PC-9 (cell line): ENCODE measurements at regions not wholly inside any gene's neighbourhood (a gene's known extent, or its start where the extent isn't known, plus 50 kb on each side); places are given as distances from the start of the nearest gene placed in this dataset.
"Not testable (repeated sequence)": the region's sequence is repeated elsewhere in the genome, so short reads cannot be mapped to it uniquely, and the experiment has no call there.

Source experiments
- BruUV-seq: library from RNA; stranded (reverse); fragments of 400-500 nt; replicated peaks from 2 replicates; lab custom pipeline; 2021; lab: Mats Ljungman, UMichigan
- CTCF ChIA-PET: fragments of 300-600 bp; sonication (Branson Sonifier 250); formaldehyde crosslinking; loops from one replicate; lab custom pipeline; 2022; ENCODE audit warnings: antibody characterized with exemption; lab: Charles Lee
- POLR2A ChIA-PET: fragments of 300-600 bp; sonication (Branson Sonifier 250); formaldehyde crosslinking; loops from one replicate; lab custom pipeline; 2022; ENCODE audit warnings: antibody characterized with exemption; ENCODE audit not compliant: unreplicated experiment; lab: Charles Lee
- DNase-seq, 2 experiments: peaks; one replicate each; pipeline versions ENCODE4 v3.0.0 to v3.0.0-alpha.2; 2015 to 2022; ENCODE audit warnings: mixed read lengths in 1 of 2
- H2AFZ ChIP-seq: fragments of 200-600 bp; sonication (generic); 2 replicates; pipeline ENCODE4 v1.8.1; 2017; ENCODE audit warnings: antibody characterized with exemption
- H3F3A ChIP-seq: fragments of 200-600 bp; sonication (generic); 2 replicates; pipeline ENCODE4 v1.8.1; 2017; ENCODE audit warnings: antibody characterized with exemption, mild to moderate bottlenecking, low read depth; ENCODE audit not compliant: insufficient read depth
- H3K27ac ChIP-seq: fragments of 200-600 bp; sonication (generic); 2 replicates; pipeline ENCODE4 v1.6.1; 2016; ENCODE audit warnings: mixed run types
- H3K27me3 ChIP-seq: fragments of 200-600 bp; sonication (generic); 2 replicates; pipeline ENCODE4 v1.6.1; 2016; ENCODE audit warnings: low read depth, mixed run types; ENCODE audit not compliant: insufficient read depth
- H3K36me3 ChIP-seq: fragments of 200-600 bp; sonication (generic); 2 replicates; pipeline ENCODE4 v1.6.1; 2016; ENCODE audit warnings: low read depth, mixed run types
- H3K4me1 ChIP-seq: fragments of 200-600 bp; sonication (generic); replicated peaks from 2 replicates; pipeline ENCODE4 v1.6.1; 2016; ENCODE audit warnings: mixed run types; ENCODE audit not compliant: insufficient read depth
- H3K4me2 ChIP-seq: fragments of 200-600 bp; sonication (generic); 2 replicates; pipeline ENCODE4 v1.6.1; 2017; ENCODE audit warnings: mixed run types
- H3K4me3 ChIP-seq: fragments of 200-600 bp; sonication (generic); 2 replicates; pipeline ENCODE4 v1.6.1; 2016; ENCODE audit warnings: mixed run types
- H3K79me2 ChIP-seq: fragments of 200-600 bp; sonication (generic); 2 replicates; pipeline ENCODE4 v1.6.1; 2017; ENCODE audit warnings: low read depth, mixed run types
- H3K9me2 ChIP-seq: fragments of 200-600 bp; sonication (generic); 2 replicates; pipeline ENCODE4 v1.8.1; 2017; ENCODE audit warnings: mild to moderate bottlenecking; ENCODE audit not compliant: insufficient read depth
- H3K9me3 ChIP-seq: fragments of 200-600 bp; sonication (generic); 2 replicates; pipeline ENCODE4 v1.8.1; 2016; ENCODE audit warnings: low read depth; ENCODE audit not compliant: insufficient read depth
- H4K20me1 ChIP-seq: fragments of 200-600 bp; sonication (generic); 2 replicates; pipeline ENCODE4 v1.8.1; 2017; ENCODE audit not compliant: insufficient read depth
- CTCF ChIP-seq: fragments of 200-600 bp; sonication (generic); conservative IDR thresholded peaks from 2 replicates; pipeline ENCODE4 v1.6.1; 2017; ENCODE audit warnings: mixed run types, antibody characterized with exemption, mild to moderate bottlenecking, moderate library complexity
- EZH2 ChIP-seq: fragments of 200-600 bp; sonication (generic); IDR thresholded peaks from 2 replicates; pipeline ENCODE4 v1.8.0; 2017; ENCODE audit warnings: antibody characterized with exemption, low read depth
- intact Hi-C: fragments of 100-400 bp; cut with micrococcal nuclease; formaldehyde crosslinking; loops from one replicate; pipeline ENCODE4 v1.10.0; 2022; ENCODE audit not compliant: unreplicated experiment

DNA sequence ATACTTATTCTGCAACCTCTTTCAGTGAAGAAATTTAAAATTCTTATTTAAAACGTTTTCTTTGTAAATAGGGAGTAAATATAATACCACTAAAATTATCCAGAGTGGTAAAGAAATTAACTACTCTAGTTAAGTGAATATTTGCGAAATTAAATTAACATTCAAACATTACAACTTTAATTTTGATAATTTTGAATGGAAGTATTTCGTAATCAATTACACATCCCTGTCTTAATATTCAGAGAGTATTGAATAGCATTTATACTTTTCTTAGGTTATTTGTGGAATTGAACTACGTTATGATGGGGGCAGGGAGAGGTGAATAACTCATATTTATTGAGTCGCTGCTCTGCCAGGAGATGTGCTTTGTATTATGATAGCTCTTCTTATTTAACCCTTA is 96.3 kb upstream of the KIF26B start:
- TF ChIP-seq EZH2, result no peak
- no peak for TF ChIP-seq CTCF
- no TSS peak for BruUV-seq
- intact Hi-C loops, result no loop called here
- Histone ChIP-seq H3K9me2 (no peaks in the 10 kb centered on the region), H3K4me3 (no peak overlapping the region), H2AFZ (no peak overlapping the region), H3K4me1 (no peaks in the 10 kb centered on the region), H3K27ac (no peak overlapping the region), H3K36me3 (no peaks in the 10 kb centered on the region), H4K20me1 (no peaks in the 10 kb centered on the region), H3K9me3 (no peaks in the 10 kb centered on the region), H3F3A (no peaks in the 10 kb centered on the region), H3K79me2 (no peaks in the 10 kb centered on the region), H3K27me3 (peaks cover 16% of the 10 kb centered on the region), H3K4me2 (no peak overlapping the region)
- POLR2A ChIA-PET, result no interaction called here
- CTCF ChIA-PET, result no interaction called here
- DNase-seq, result no peak

- TF ChIP-seq CTCF (no peak), EZH2 (no peak)
- DNase-seq, result no peak
- H3K36me3 ChIP-seq, result no peaks in the 10 kb centered on the region
- H4K20me1 ChIP-seq, result no peaks in the 10 kb centered on the region
- no peak overlapping the region for H3K27ac ChIP-seq
- no peak overlapping the region for H2AFZ ChIP-seq
- POLR2A ChIA-PET, result interaction anchor here (0.6 kb wide), 2 partner anchors 14 to 205 kb away, joined by 3 to 6 read pairs; no protein-coding TSS in a partner anchor
- peaks cover 31% of the 10 kb centered on the region for H3K27me3 ChIP-seq
- CTCF ChIA-PET, result no interaction called here
- intact Hi-C loops, result no loop called here
- no peaks in the 10 kb centered on the region for H3K79me2 ChIP-seq
- H3K4me2 ChIP-seq, result no peak overlapping the region
- H3F3A ChIP-seq, result no peaks in the 10 kb centered on the region
- no peaks in the 10 kb centered on the region for H3K9me2 ChIP-seq
- no TSS peak for BruUV-seq
- no peaks in the 10 kb centered on the region for H3K4me1 ChIP-seq
- no peak overlapping the region for H3K4me3 ChIP-seq
- no peaks in the 10 kb centered on the region for H3K9me3 ChIP-seq
These were observed 97.9 kb upstream of the KIF26B start for GRCh38 chr1:245056913-245057312.

GRCh38 chr1:245056296-245056695 is 98.5 kb upstream of the KIF26B start:
- CTCF ChIA-PET, result not testable (repeated sequence)

DNA sequence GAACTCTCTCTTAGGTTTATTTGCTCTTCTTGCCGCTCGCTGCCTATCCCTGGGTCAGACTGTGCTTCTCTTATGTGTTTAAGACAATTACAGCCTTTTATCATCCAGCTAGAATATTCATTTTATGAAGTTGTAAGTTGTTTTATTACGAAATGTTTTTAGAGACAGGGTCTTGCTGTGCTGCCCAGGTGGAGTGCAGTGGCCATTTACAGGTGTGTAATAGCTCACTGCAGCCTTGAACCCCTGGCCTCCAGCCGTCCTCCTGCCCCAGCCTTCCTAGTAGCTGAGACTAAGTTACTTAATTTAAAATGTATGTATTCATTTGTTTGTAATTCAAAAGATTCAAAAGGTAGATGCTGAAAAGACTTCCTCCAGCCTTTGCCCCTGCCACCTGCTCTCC is 99.0 kb upstream of the KIF26B start:
- Histone ChIP-seq H4K20me1 (no peaks in the 10 kb centered on the region), H3K79me2 (no peaks in the 10 kb centered on the region), H3K9me3 (no peaks in the 10 kb centered on the region), H3K9me2 (no peaks in the 10 kb centered on the region), H3F3A (no peaks in the 10 kb centered on the region), H2AFZ (no peak overlapping the region), H3K4me1 (no peaks in the 10 kb centered on the region), H3K4me2 (no peak overlapping the region), H3K27me3 (peaks cover 38% of the 10 kb centered on the region), H3K4me3 (no peak overlapping the region), H3K36me3 (no peaks in the 10 kb centered on the region), H3K27ac (no peak overlapping the region)
- no TSS peak for BruUV-seq
- ChIA-PET CTCF (no interaction called here), POLR2A (no interaction called here)
- intact Hi-C loops, result no loop called here
- DNase-seq, result no peak
- TF ChIP-seq CTCF, result no peak
- no peak for TF ChIP-seq EZH2

More at GRCh38 chr1:245056296-245056695, 98.5 kb upstream of the KIF26B start:
- H3K4me1 ChIP-seq, H3K9me3 ChIP-seq, H3K36me3 ChIP-seq, H3K4me2 ChIP-seq, H3K79me2 ChIP-seq, H2AFZ ChIP-seq, intact Hi-C loops, DNase-seq, H3K27ac ChIP-seq, H3K4me3 ChIP-seq, H3K9me2 ChIP-seq, H4K20me1 ChIP-seq, H3F3A ChIP-seq, BruUV-seq: not testable (repeated sequence)
- POLR2A ChIA-PET, result interaction anchor here (0.6 kb wide), 1 partner anchor 205 kb away, joined by 6 read pairs; no protein-coding TSS in a partner anchor
- H3K27me3 ChIP-seq, result peaks cover 37% of the 10 kb centered on the region
